RKO (cell line): ENCODE measurements at regions not wholly inside any gene's neighbourhood (a gene's known extent, or its start where the extent isn't known, plus 50 kb on each side); places are given as distances from the start of the nearest gene placed in this dataset.

Experiments
- DNase-seq: peaks from one replicate; pipeline ENCODE4 v3.0.0-alpha.2; 2016; ENCODE audit warnings: low spot score

- peak; percentile 5 for DNase-seq
Observed at GRCh38 chr7:63008366-63008765, 990.3 kb upstream of the ZNF722 start.

GRCh38 chr7:63009771-63010170 lies 988.9 kb upstream of the ZNF722 start:
- no peak for DNase-seq

GRCh38 chr7:63012633-63013183 lies 985.9 kb upstream of the ZNF722 start:
- DNase-seq: no peak

- no peak for DNase-seq
Observed at GRCh38 chr7:63014792-63015191, 983.9 kb upstream of the ZNF722 start.

- DNase-seq: no peak
Observed at GRCh38 chr7:63023182-63023787, 975.4 kb upstream of the ZNF722 start.

GRCh38 chr7:63024446-63024845 lies 974.2 kb upstream of the ZNF722 start:
- DNase-seq: no peak

GRCh38 chr7:63025815-63026214 lies 972.8 kb upstream of the ZNF722 start:
- no peak for DNase-seq

- DNase-seq: no peak
Observed at GRCh38 chr7:63027075-63027474, 971.6 kb upstream of the ZNF722 start.

GRCh38 chr7:63028376-63029206 lies 970.1 kb upstream of the ZNF722 start:
- DNase-seq: no peak

- DNase-seq: no peak
Observed at GRCh38 chr7:63029207-63029522, 969.5 kb upstream of the ZNF722 start.

GRCh38 chr7:63030061-63030460 lies 968.6 kb upstream of the ZNF722 start:
- no peak for DNase-seq

- DNase-seq: no peak
Observed at GRCh38 chr7:63031838-63032436, 966.7 kb upstream of the ZNF722 start.

GRCh38 chr7:63037242-63037641 lies 961.4 kb upstream of the ZNF722 start:
- no peak for DNase-seq

GRCh38 chr7:63038987-63039386 lies 959.7 kb upstream of the ZNF722 start:
- no peak for DNase-seq

GRCh38 chr7:63039882-63040281 lies 958.8 kb upstream of the ZNF722 start:
- DNase-seq: no peak

GRCh38 chr7:63040336-63040735 lies 958.3 kb upstream of the ZNF722 start:
- DNase-seq: no peak

- no peak for DNase-seq
Observed at GRCh38 chr7:63040966-63041610, 957.6 kb upstream of the ZNF722 start.

- DNase-seq: no peak
Observed at GRCh38 chr7:63041786-63042185, 956.9 kb upstream of the ZNF722 start.

- DNase-seq: no peak
Observed at GRCh38 chr7:63042730-63043511, 955.7 kb upstream of the ZNF722 start.

- no peak for DNase-seq
Observed at GRCh38 chr7:63043657-63044543, 954.7 kb upstream of the ZNF722 start.

GRCh38 chr7:63044721-63045120 lies 953.9 kb upstream of the ZNF722 start:
- DNase-seq: no peak
